ENCODE measurements at regions not wholly inside any gene's neighbourhood (a gene's known extent, or its start where the extent isn't known, plus 50 kb on each side); places are given as distances from the start of the nearest gene placed in this dataset.

- no peak for TF ChIP-seq CTCF (conservative IDR thresholded peaks at IDR 0.05)
- TF ChIP-seq EZH2 (IDR thresholded peaks at IDR 0.05; ENCODE audit: low read depth), result no peak
Measured at GRCh38 chr13:21813844-21814243, 143.0 kb downstream of the FGF9 start.
